ENCODE measurements at regions not wholly inside any gene's neighbourhood (a gene's known extent, or its start where the extent isn't known, plus 50 kb on each side); places are given as distances from the start of the nearest gene placed in this dataset.
"Not testable (repeated sequence)": the region's sequence is repeated elsewhere in the genome, so short reads cannot be mapped to it uniquely, and the experiment has no call there.

- H3K36me3 ChIP-seq; DNase-seq; H3K27me3 ChIP-seq; in situ Hi-C loops (cut with MboI; ENCODE audit: low pct_ligation_motif_present in 1 of 4, low pct_unique_long_range_greater_than_20kb in 1 of 4, low sequenced_read_pairs in 3 of 4); H3K4me1 ChIP-seq; H3K27ac ChIP-seq; H3K9me3 ChIP-seq; intact Hi-C loops (cut with DNase I; ENCODE audit: low total_unique reads); H3K4me3 ChIP-seq: not testable (repeated sequence)
- WGBS, 2 donors (ENCODE audit: low coverage in 1 of 2), result no CpG with 5 or more reads among the region's 3 CpGs
These were observed 55.0 kb upstream of the AGAP4 start for GRCh38 chr10:45902324-45902723.

- intact Hi-C loops (cut with DNase I; ENCODE audit: low total_unique reads); H3K27ac ChIP-seq; H3K9me3 ChIP-seq; H3K4me3 ChIP-seq; H3K36me3 ChIP-seq; H3K27me3 ChIP-seq; in situ Hi-C loops (cut with MboI; ENCODE audit: low pct_ligation_motif_present in 1 of 4, low pct_unique_long_range_greater_than_20kb in 1 of 4, low sequenced_read_pairs in 3 of 4); DNase-seq; H3K4me1 ChIP-seq: not testable (repeated sequence)
- WGBS, 2 donors (ENCODE audit: low coverage in 1 of 2), result no CpG with 5 or more reads among the region's 3 CpGs
These were observed 56.3 kb upstream of the AGAP4 start for GRCh38 chr10:45903614-45904013.

DNA sequence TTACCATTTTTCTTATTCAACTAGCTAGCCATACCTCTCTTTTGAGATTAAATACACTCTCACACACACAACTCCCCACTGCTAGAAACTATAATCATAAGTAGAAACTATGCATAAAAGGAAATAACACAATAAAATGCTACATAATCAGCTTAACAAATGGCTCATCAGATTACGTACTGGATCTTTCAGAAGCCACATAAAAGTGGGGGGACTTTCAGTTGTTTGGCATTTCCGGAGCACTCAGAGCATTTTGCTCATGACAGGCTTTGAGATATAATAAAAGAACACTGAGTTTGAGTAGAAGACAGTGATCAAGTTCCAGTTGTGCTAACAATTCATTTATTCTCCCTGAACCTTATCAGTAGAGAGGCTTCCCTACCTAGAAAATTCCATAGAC is 56.8 kb upstream of the AGAP4 start:
- WGBS, 2 donors (ENCODE audit: low coverage in 1 of 2), result 87% methylated on average over 2 of the region's 2 CpGs; no CpG with 5 or more reads in 1 of the 2 donors
- H3K27ac ChIP-seq; in situ Hi-C loops (cut with MboI; ENCODE audit: low pct_ligation_motif_present in 1 of 4, low pct_unique_long_range_greater_than_20kb in 1 of 4, low sequenced_read_pairs in 3 of 4): not testable (repeated sequence)

GRCh38 chr10:45913205-45913604 is 59.1 kb upstream of the TIMM23 start:
- H3K36me3 ChIP-seq; H3K4me3 ChIP-seq; intact Hi-C loops (cut with DNase I; ENCODE audit: low total_unique reads); in situ Hi-C loops (cut with MboI; ENCODE audit: low pct_ligation_motif_present in 1 of 4, low pct_unique_long_range_greater_than_20kb in 1 of 4, low sequenced_read_pairs in 3 of 4); H3K27ac ChIP-seq; H3K4me1 ChIP-seq; DNase-seq; H3K9me3 ChIP-seq; H3K27me3 ChIP-seq: not testable (repeated sequence)
- 85 to 100% methylated on average over 1 to 2 of the region's 3 CpGs for WGBS, 2 donors (ENCODE audit: low coverage in 1 of 2)

More for the DNA sequence above, 56.8 kb upstream of the AGAP4 start:
- H3K36me3 ChIP-seq; H3K9me3 ChIP-seq; DNase-seq; H3K4me3 ChIP-seq; intact Hi-C loops (cut with DNase I; ENCODE audit: low total_unique reads); H3K27me3 ChIP-seq; H3K4me1 ChIP-seq: not testable (repeated sequence)

DNA sequence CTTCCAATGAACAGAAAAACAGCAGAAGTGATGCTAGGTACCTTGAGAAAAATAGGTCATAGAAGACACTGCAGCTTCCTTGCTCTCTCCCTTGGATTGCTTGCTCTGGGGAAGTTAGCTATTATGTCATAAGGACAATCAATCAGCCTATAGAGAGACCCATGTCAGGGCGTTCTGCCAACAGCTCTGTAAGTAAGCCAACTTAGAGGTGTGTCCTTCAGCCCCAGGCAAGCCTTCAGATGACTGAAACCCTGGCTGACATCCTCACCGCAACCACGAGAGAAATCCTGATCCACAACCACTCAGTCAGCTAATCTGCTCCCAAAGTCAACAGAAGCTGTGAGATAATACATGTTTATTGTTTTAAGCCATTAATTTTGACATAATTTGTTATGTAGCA is 57.5 kb upstream of the TIMM23 start:
- peak; percentile 25 for DNase-seq
- H3K27me3 ChIP-seq; H3K9me3 ChIP-seq; H3K36me3 ChIP-seq; H3K27ac ChIP-seq; intact Hi-C loops (cut with DNase I; ENCODE audit: low total_unique reads); H3K4me1 ChIP-seq; in situ Hi-C loops (cut with MboI; ENCODE audit: low pct_ligation_motif_present in 1 of 4, low pct_unique_long_range_greater_than_20kb in 1 of 4, low sequenced_read_pairs in 3 of 4); H3K4me3 ChIP-seq: not testable (repeated sequence)
- no CpG with 5 or more reads among the region's 3 CpGs for WGBS, 2 donors (ENCODE audit: low coverage in 1 of 2)

- intact Hi-C loops (cut with DNase I; ENCODE audit: low total_unique reads); in situ Hi-C loops (cut with MboI; ENCODE audit: low pct_ligation_motif_present in 1 of 4, low pct_unique_long_range_greater_than_20kb in 1 of 4, low sequenced_read_pairs in 3 of 4): not testable (repeated sequence)
These were observed 56.7 kb upstream of the TIMM23 start for GRCh38 chr10:45915617-45916016.

DNA sequence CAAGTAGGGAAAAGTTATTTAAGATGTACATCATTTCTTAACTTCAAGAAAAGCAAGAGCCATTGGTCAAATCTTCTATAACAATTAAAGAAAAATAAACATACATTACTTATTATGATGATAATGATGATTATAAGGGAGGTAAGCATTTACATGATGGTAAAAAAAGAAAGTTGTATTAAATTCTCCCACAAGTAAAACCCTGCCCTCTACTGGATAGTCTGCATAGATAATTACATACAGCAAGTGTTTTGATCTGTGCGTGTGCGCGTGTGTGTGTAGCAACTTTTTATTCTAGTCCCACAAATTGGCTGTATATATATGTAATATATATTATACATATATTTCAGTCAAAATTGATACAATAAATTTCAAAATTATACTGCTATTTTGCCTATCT is 51.4 kb upstream of the TIMM23 start:
- H3K27me3 ChIP-seq; H3K4me3 ChIP-seq; H3K9me3 ChIP-seq; H3K27ac ChIP-seq; intact Hi-C loops (cut with DNase I; ENCODE audit: low total_unique reads); H3K4me1 ChIP-seq; in situ Hi-C loops (cut with MboI; ENCODE audit: low pct_ligation_motif_present in 1 of 4, low pct_unique_long_range_greater_than_20kb in 1 of 4, low sequenced_read_pairs in 3 of 4); DNase-seq; H3K36me3 ChIP-seq: not testable (repeated sequence)
- WGBS, 2 donors (ENCODE audit: low coverage in 1 of 2), result 96% methylated on average over 3 of the region's 3 CpGs; no CpG with 5 or more reads in 1 of the 2 donors
- TF ChIP-seq, protein P1, sequence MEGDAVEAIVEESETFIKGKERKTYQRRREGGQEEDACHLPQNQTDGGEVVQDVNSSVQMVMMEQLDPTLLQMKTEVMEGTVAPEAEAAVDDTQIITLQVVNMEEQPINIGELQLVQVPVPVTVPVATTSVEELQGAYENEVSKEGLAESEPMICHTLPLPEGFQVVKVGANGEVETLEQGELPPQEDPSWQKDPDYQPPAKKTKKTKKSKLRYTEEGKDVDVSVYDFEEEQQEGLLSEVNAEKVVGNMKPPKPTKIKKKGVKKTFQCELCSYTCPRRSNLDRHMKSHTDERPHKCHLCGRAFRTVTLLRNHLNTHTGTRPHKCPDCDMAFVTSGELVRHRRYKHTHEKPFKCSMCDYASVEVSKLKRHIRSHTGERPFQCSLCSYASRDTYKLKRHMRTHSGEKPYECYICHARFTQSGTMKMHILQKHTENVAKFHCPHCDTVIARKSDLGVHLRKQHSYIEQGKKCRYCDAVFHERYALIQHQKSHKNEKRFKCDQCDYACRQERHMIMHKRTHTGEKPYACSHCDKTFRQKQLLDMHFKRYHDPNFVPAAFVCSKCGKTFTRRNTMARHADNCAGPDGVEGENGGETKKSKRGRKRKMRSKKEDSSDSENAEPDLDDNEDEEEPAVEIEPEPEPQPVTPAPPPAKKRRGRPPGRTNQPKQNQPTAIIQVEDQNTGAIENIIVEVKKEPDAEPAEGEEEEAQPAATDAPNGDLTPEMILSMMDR (IDR thresholded peaks at IDR 0.05), result peak in 3 of 5 experiments; percentile 10 to 26 (median 15)

More at GRCh38 chr10:45915617-45916016, 56.7 kb upstream of the TIMM23 start:
- not testable (repeated sequence) for H3K4me3 ChIP-seq, H3K36me3 ChIP-seq, H3K9me3 ChIP-seq, H3K27ac ChIP-seq, H3K27me3 ChIP-seq, H3K4me1 ChIP-seq, DNase-seq
- no CpG with 5 or more reads among the region's 2 CpGs for WGBS, 2 donors (ENCODE audit: low coverage in 1 of 2)
